GM18867 (cell line): ENCODE measurements at regions not wholly inside any gene's neighbourhood (a gene's known extent, or its start where the extent isn't known, plus 50 kb on each side); places are given as distances from the start of the nearest gene placed in this dataset.
"Not testable (repeated sequence)": the region's sequence is repeated elsewhere in the genome, so short reads cannot be mapped to it uniquely, and the experiment has no call there.

ENCODE experiments used
- ATAC-seq: cut with Tn5 transposase; IDR thresholded peaks from one replicate; pipeline ENCODE4 v1.9.1; 2021; ENCODE audit warnings: mild to moderate bottlenecking, moderate library complexity; ENCODE audit not compliant: unreplicated experiment

DNA sequence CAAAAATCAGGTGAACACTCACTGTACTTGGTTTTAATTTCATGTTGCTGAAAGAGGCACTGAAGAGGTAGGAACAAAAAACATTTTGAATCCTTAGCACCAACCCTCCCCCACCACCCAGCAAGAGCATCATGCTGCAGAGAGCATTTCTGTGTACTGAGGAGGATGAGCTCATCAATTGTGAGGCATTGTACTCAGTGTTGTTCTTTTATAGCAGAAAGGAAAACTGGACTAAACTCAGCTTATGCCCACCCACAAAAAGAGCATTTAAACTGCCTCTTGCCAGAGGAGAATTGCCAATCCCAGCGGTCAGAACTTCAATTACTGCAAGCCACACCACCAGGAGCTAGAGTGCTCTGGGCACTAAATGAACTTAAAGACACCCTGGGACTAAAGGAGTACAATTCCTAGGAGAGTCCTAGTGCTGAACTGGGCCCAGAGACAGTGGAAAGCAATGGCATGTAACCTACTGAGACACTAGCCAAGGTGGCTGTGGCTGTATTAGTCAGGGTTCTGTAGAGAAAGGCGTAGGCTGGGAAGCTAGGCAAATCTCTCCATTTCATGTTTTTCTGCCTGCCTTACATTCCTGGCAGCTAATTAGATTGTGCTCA is 280.7 kb upstream of the KLHL4 start:
- ATAC-seq, result no peak

- ATAC-seq, result no peak
These were observed 252.1 kb upstream of the KLHL4 start for GRCh38 chrX:87265518-87265917.

GRCh38 chrX:87272491-87272890 is 245.1 kb upstream of the KLHL4 start:
- no peak for ATAC-seq

DNA sequence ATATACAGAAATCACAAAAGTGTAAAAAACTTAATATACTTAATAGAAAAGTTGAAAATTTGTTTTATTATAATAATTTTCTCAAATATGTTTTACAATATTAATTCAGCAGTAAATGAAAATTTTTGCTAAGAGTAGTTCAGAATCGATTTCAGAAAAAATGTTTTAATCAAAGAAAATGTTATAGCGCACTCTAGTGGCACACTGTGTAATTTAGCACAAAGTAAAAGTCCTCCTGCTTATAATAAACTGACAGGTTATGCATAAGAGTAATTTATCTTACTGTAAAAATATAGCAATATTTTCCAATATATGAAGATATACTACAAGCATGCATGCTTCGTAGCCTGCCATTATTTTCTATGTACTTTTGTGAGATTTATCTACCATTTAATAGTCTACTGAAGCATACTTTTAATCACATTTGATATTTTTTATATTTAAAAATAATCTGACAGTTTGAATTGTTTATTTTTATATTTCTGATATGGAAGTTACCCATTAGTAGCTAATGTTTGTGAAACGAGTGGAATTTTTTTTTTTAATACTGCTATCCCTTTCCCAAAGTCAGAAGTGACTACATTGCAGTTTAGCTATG is 217.9 kb upstream of the KLHL4 start:
- peak; percentile 51 for ATAC-seq

DNA sequence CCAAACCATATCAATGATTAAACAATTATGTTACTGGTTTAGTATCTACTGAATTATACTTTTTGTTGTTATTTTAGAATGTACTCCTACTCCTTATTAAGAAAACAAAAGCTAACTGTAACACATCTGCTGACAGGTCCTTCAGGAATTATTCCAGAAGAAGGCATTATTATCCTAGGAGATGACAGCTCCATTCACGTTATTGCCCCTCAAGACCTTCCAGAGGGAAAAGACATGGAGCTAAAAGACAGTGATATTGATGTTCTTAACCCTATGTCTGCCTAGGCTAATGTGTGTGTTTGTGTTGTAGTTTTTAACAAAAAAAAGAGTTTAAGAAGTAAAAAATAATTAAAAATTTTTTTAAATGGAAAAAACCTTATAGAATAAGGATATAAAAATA is 206.8 kb upstream of the KLHL4 start:
- no peak for ATAC-seq

DNA sequence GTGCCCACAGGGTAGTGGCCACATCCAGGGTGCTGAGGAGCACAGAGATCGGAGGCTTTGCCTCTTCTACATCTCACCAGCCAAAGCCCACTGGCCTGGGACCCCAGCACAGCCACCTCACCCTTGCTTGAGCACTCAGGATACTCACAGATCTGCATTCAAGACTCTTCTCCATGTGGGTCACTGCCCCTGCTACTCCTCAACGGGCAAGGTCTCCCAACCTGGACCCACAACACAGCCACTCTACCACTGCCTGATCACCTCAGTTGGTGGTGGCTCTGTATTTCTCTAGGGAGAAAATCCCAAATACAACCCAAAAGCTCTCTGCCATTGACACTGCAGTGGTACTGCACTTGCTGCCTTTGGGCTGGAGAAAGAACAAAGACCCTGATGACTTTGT is 190.3 kb upstream of the KLHL4 start:
- ATAC-seq, result no peak

GRCh38 chrX:87337267-87337666 is 180.3 kb upstream of the KLHL4 start:
- no peak for ATAC-seq

- ATAC-seq, result no peak
These were observed 179.1 kb upstream of the KLHL4 start for GRCh38 chrX:87338510-87338909.

- ATAC-seq, result no peak
These were observed 146.7 kb upstream of the KLHL4 start for GRCh38 chrX:87370865-87371264.

DNA sequence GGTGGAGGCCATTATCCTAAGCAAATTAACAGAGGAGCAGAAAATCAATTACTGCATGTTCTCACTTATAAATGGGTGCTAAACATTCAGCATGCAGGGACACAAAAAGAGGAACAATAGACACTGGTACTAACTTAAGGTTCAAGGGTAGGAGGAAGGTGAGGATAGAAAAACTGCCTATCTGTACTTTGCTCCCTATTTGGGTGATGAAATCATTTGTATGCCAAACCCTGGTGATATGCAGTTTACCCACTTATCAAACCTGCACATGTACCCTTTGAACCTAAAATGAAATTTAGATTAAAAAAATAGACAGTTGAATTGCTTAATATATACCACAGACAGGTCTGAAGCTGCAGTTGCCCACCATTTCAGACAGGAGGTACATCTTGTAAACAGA is 143.3 kb upstream of the KLHL4 start:
- no peak for ATAC-seq

DNA sequence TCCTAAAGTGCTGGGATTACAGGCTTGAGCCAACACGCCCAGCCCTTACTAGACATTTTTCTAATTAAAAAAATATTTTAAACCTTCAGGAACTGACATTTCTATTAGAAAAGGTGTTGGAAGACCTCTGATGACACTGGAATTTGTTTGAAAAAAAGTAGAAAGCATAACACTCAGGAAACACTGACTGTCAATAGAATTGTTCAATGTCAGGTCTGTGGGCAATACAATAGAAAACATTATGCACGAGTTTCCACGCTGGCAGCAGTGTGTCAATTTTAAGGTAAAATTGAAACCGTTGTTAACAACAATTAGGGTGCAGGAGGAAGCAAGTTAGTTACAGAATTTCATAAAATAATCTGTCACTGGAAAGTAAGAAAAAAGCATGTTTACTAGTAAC is 140.7 kb upstream of the KLHL4 start:
- ATAC-seq, result no peak

DNA sequence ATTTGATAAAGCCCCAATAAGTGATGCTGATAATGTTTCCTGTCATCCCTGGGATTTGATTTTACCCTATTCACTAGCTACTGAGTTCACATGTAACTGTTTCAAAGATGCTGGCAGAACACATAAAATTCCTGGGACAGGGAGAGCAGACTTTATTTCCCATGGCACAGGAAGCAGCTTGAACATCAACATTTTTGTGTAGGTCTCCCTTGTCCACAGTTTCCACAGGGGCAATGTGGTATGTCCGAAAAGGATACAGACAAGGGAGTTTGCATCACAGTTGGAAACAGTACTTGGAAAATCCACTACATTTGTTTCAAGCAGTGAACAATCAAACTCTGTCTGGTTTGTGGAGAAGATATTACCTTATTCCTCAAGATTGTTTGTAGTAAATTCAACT is 129.2 kb upstream of the KLHL4 start:
- no peak for ATAC-seq

DNA sequence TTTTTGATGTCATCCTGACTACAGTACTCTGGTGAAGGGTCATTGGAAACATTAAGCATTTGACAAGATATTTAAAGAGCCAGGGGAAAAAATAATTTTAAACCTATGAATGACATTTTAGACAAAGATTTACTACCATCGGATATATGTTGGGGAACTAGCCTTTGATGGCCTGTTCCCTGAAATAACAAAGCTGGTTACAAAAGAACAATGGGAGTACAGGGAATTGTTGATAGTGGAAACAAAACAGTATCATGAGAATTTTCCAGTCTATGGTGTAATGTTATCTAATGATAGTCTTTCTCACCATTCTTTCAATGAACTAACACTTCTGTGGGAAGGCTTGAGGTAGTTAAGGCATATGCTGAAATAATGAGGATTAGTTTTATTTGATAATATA is 125.9 kb upstream of the KLHL4 start:
- no peak for ATAC-seq

GRCh38 chrX:87392369-87392768 is 125.2 kb upstream of the KLHL4 start:
- no peak for ATAC-seq

GRCh38 chrX:87397103-87397886 is 120.3 kb upstream of the KLHL4 start:
- no peak for ATAC-seq

DNA sequence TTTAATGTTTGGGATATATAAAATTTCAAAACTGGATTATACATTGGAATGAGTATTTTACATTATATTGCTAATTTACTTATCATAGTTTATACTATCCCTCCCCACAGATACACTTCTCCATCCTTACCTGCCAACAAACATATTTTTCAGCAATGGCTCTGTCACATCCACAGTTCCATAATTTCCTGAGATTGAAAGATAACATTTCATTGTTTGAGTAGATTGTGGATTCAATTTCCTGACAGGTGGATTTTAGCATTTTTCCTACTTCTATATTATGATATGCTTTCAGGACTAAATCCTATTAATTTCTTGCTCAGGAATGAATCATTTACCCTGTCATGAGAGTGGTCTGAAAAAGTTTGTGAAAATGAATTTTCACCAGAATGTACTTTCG is 115.3 kb upstream of the KLHL4 start:
- ATAC-seq, result no peak

- ATAC-seq, result no peak
These were observed 114.1 kb upstream of the KLHL4 start for GRCh38 chrX:87403551-87403950.

- no peak for ATAC-seq
These were observed 108.3 kb upstream of the KLHL4 start for GRCh38 chrX:87409113-87409841.

DNA sequence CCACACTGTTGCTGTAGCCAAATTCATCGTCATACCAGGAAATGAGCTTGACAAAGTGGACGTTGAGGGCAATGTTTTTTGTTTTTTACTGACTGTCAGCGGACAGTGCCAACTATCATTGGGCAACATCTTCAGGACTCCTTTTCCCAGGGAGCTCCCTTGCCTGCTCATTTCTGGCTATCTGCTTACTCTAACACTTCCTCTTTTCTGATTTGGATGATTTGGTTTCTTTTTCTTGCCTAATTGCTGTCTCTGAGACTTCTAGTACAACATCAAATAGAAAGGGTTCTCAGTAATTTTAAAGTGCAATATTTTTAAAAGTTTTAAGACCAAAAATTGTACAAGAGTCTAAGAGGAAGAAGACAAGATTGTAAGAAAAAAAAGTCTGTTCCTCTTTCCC is 92.0 kb upstream of the KLHL4 start:
- no peak for ATAC-seq

GRCh38 chrX:87434618-87435017 is 83.0 kb upstream of the KLHL4 start:
- ATAC-seq, result no peak

DNA sequence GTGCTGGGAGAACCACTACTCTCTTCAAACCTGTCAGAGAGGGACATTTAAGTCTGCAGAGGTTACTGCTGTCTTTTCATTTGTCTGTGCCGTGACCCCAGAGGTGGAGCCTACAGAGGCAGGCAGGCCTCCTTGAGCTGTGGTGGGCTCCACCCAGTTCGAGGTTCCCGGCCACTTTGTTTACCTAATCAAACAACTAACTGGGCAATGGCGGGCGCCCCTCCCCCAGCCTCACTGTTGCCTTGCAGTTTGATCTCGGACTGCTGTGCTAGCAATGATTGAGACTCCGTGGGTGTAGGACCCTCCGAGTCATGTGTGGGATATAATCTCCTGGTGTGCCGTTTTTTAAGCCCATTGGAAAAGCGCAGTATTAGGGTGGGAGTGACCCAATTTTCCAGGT is 69.0 kb upstream of the KLHL4 start:
- not testable (repeated sequence) for ATAC-seq

DNA sequence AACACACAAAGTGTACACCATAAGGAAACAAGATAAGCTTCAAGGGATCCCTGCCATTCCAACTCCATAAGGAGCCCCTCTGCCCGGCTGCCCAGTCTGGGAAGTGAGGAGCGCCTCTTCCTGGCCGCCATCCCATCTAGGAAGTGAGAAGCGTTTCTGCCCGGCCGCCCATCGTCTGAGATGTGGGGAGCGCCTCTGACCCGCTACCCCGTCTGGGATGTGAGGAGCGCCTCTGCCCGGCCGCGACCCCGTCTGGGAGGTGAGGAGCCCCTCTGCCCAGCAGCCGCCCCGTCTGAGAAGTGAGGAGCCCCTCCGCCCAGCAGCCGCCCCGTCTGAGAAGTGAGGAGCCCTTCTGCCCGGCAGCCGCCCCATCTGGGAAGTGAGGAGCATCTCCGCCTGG is 51.8 kb upstream of the KLHL4 start:
- not testable (repeated sequence) for ATAC-seq
